ENCODE measurements at regions not wholly inside any gene's neighbourhood (a gene's known extent, or its start where the extent isn't known, plus 50 kb on each side); places are given as distances from the start of the nearest gene placed in this dataset.

DNA sequence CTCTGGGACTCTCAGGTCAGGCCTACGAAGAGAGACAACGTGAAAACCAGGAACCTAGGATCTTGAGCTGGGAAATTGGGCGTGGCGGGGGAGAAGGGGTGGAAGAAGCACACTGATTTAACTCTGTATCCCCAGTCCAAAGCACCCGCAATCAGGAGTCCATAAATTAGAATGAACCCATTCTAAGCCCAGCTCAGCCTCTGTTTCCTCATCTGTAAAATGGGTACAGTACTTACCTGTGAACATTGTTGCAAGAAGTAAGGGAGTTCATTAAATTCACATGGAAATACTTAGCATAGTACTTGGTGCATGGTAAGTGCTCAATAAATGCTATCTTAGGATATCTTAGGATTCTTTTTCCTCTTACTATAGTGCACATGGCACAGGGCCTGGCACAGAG, 326.7 kb downstream of the BCOR start:
- 79 to 83% methylated on average over 5 of the region's 5 CpGs for WGBS, 2 experiments (ENCODE audit: low coverage in 1 of 2, low lambda C conversion rate in 2 of 2, missing lambda C conversion rate in 2 of 2)
- in situ Hi-C loops (cut with MboI), result no loop called here
- no peaks in the 10 kb centered on the region for H3K9me2 ChIP-seq (ENCODE audit: insufficient read depth)
- no peaks in the 10 kb centered on the region for H3K9me3 ChIP-seq (ENCODE audit: low read depth)
- no peaks in the 10 kb centered on the region for H3K4me1 ChIP-seq (ENCODE audit: insufficient read depth)
- H3K9ac ChIP-seq, result no peak overlapping the region
- TF ChIP-seq EZH2phosphoT487 (IDR thresholded peaks at IDR 0.05; ENCODE audit: insufficient read depth, low read depth), result no peak
- no peak for TF ChIP-seq EZH2 (IDR thresholded peaks at IDR 0.05; ENCODE audit: insufficient read depth, poor library complexity, severe bottlenecking)
- H3K4me3 ChIP-seq, result no peak overlapping the region
- no peaks in the 10 kb centered on the region for H3K36me3 ChIP-seq (ENCODE audit: low read depth)
- no peaks in the 10 kb centered on the region for H3K27me3 ChIP-seq (replicated peaks; ENCODE audit: insufficient read depth)
- no peak overlapping the region for H2AFZ ChIP-seq
- no peaks in the 10 kb centered on the region for H3F3A ChIP-seq (ENCODE audit: insufficient read depth)
- DNase-seq, result no peak
- no peak overlapping the region for H3K4me2 ChIP-seq (ENCODE audit: unreplicated experiment)
- H3K79me2 ChIP-seq (ENCODE audit: insufficient read depth), result no peaks in the 10 kb centered on the region
- no peaks in the 10 kb centered on the region for H4K20me1 ChIP-seq (ENCODE audit: insufficient read depth)
- H3K27ac ChIP-seq, result no peak overlapping the region

DNA sequence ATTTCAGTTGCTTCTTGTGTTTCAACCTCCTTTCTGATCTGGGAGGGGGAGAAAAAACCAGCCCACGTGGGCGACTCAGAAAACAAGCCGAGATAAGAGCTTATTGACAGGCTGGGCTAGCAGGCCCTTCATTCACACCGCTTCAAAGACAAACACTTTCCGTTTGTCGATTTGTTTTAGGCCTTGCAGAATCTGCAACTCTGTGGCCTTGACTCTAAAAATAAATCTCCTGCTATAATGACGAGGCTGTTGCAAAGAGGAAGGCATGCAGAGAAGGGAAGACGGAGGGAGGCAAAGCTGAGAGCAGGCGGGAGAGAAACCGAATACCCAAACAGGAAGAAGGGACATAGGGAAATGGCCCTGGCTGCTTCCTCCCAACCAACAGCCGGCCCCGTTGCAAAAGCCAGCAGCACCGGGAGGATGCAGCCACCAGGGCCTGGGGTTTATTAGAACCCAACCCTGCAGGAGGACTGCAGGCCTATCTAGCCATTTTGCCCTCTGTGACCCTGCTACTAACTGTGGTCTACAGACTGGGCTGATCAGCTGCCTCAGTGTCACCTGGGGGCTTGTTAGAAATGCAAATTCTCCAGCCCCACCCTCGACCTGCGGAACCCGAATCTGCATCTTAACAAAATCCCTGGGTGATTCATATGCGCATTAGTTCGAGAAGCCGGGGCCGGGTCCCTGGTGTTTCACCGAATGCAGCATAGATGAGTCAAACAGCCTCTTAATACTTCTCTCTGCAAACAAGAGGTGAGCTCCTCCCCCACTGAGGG, 325.5 kb downstream of the BCOR start:
- 80 to 82% methylated on average over 14 to 21 of the region's 21 CpGs for WGBS, 2 experiments (ENCODE audit: low coverage in 1 of 2, low lambda C conversion rate in 2 of 2, missing lambda C conversion rate in 2 of 2)
- Histone ChIP-seq H3K36me3 (ENCODE audit: low read depth) (no peaks in the 10 kb centered on the region), H3F3A (ENCODE audit: insufficient read depth) (no peaks in the 10 kb centered on the region), H3K4me1 (ENCODE audit: insufficient read depth) (no peaks in the 10 kb centered on the region), H4K20me1 (ENCODE audit: insufficient read depth) (no peaks in the 10 kb centered on the region), H3K27ac (no peak overlapping the region), H3K9ac (no peak overlapping the region), H3K9me2 (ENCODE audit: insufficient read depth) (no peaks in the 10 kb centered on the region), H3K4me3 (no peak overlapping the region), H3K27me3 (replicated peaks; ENCODE audit: insufficient read depth) (no peaks in the 10 kb centered on the region), H3K79me2 (ENCODE audit: insufficient read depth) (no peaks in the 10 kb centered on the region), H3K4me2 (ENCODE audit: unreplicated experiment) (no peak overlapping the region), H2AFZ (no peak overlapping the region), H3K9me3 (ENCODE audit: low read depth) (no peaks in the 10 kb centered on the region)
- DNase-seq, result no peak
- in situ Hi-C loops (cut with MboI), result no loop called here
- TF ChIP-seq EZH2phosphoT487 (IDR thresholded peaks at IDR 0.05; ENCODE audit: insufficient read depth, low read depth) (no peak), EZH2 (IDR thresholded peaks at IDR 0.05; ENCODE audit: insufficient read depth, poor library complexity, severe bottlenecking) (no peak)

DNA sequence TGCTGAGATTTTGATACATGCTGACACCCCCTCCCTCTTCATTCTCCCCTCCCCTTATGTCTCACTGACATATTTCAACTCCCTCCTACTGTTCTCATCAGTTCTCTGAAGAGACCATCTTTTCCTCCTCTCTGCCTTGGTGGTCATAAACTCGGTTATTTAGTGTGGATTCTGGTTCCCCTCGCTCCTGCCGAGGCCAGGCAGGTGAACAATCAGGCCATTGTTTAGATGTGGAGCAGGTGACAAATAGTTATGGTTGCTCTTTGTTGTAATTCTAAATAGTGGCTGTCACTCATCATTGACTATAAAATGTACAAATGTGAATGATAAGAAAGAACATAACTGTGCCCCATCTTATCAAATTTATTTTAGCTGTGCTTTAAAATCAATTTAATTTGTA, 324.6 kb downstream of the BCOR start:
- Histone ChIP-seq H2AFZ (no peak overlapping the region), H3K36me3 (ENCODE audit: low read depth) (no peaks in the 10 kb centered on the region), H4K20me1 (ENCODE audit: insufficient read depth) (no peaks in the 10 kb centered on the region), H3K27ac (no peak overlapping the region), H3K9ac (no peak overlapping the region), H3K27me3 (replicated peaks; ENCODE audit: insufficient read depth) (no peaks in the 10 kb centered on the region), H3K9me2 (ENCODE audit: insufficient read depth) (no peaks in the 10 kb centered on the region), H3K4me1 (ENCODE audit: insufficient read depth) (no peaks in the 10 kb centered on the region), H3K79me2 (ENCODE audit: insufficient read depth) (no peaks in the 10 kb centered on the region), H3K4me2 (ENCODE audit: unreplicated experiment) (no peak overlapping the region), H3K4me3 (no peak overlapping the region), H3F3A (ENCODE audit: insufficient read depth) (no peaks in the 10 kb centered on the region), H3K9me3 (ENCODE audit: low read depth) (no peaks in the 10 kb centered on the region)
- in situ Hi-C loops (cut with MboI), result no loop called here
- TF ChIP-seq EZH2phosphoT487 (IDR thresholded peaks at IDR 0.05; ENCODE audit: insufficient read depth, low read depth) (no peak), EZH2 (IDR thresholded peaks at IDR 0.05; ENCODE audit: insufficient read depth, poor library complexity, severe bottlenecking) (no peak)
- DNase-seq, result no peak
- WGBS, 2 experiments (ENCODE audit: low coverage in 1 of 2, low lambda C conversion rate in 2 of 2, missing lambda C conversion rate in 2 of 2), result 88 to 91% methylated on average over 3 of the region's 3 CpGs

DNA sequence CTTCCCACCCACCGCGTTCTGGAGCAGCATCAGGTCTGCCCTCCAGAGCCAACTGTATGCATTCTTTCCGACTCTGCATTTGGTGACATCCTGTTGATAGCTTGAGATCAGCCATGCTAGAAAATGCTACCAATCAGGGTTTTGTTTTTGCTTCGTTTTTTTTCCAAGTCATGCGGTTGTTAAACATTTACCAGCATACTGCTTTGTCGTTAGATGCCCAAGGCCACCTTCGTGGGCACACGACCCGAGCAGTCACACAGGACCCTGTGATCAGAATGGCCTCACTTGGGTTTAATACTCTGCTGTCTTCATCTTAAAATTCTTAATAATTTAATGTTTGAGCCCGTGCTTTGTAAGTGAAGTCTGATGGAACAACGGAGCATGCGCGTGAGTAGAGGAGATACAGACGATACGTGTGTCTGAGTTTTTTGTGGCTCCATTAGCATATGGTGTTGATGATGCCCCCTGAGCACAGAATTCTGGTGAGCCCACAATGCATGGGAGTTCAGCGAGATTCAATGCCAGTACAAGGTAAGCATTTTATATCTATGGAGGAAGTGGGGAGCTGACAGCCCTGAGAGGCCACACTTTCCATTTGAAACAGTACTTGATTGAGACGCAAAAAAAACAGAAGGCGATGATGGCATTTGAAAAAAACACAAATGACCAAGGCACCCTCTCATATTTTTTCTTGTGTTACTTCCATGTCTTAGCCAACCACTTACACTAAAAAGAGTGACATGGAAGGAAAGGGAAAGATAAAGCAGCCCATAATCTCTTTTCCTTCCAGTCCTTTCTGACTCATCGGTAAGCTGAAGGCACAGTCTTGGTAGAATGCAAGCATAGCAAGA, 323.6 kb downstream of the BCOR start:
- no peak overlapping the region for H3K4me2 ChIP-seq (ENCODE audit: unreplicated experiment)
- no peaks in the 10 kb centered on the region for H3K27me3 ChIP-seq (replicated peaks; ENCODE audit: insufficient read depth)
- DNase-seq, result no peak
- no peaks in the 10 kb centered on the region for H3K36me3 ChIP-seq (ENCODE audit: low read depth)
- TF ChIP-seq EZH2 (IDR thresholded peaks at IDR 0.05; ENCODE audit: insufficient read depth, poor library complexity, severe bottlenecking), result no peak
- TF ChIP-seq EZH2phosphoT487 (IDR thresholded peaks at IDR 0.05; ENCODE audit: insufficient read depth, low read depth), result no peak
- no peak overlapping the region for H2AFZ ChIP-seq
- no peak overlapping the region for H3K27ac ChIP-seq
- H3K9me2 ChIP-seq (ENCODE audit: insufficient read depth), result no peaks in the 10 kb centered on the region
- H3K9me3 ChIP-seq (ENCODE audit: low read depth), result no peaks in the 10 kb centered on the region
- in situ Hi-C loops (cut with MboI), result no loop called here
- no peak overlapping the region for H3K9ac ChIP-seq
- no peak overlapping the region for H3K4me3 ChIP-seq
- no peaks in the 10 kb centered on the region for H3K79me2 ChIP-seq (ENCODE audit: insufficient read depth)
- 86 to 87% methylated on average over 19 of the region's 19 CpGs for WGBS, 2 experiments (ENCODE audit: low coverage in 1 of 2, low lambda C conversion rate in 2 of 2, missing lambda C conversion rate in 2 of 2)
- H3K4me1 ChIP-seq (ENCODE audit: insufficient read depth), result no peaks in the 10 kb centered on the region
- no peaks in the 10 kb centered on the region for H3F3A ChIP-seq (ENCODE audit: insufficient read depth)
- no peaks in the 10 kb centered on the region for H4K20me1 ChIP-seq (ENCODE audit: insufficient read depth)
